ENCODE measurements at regions not wholly inside any gene's neighbourhood (a gene's known extent, or its start where the extent isn't known, plus 50 kb on each side); places are given as distances from the start of the nearest gene placed in this dataset.
A peak's percentile ranks its signal among the peaks of the same experiment; 100 is the strongest.

DNA sequence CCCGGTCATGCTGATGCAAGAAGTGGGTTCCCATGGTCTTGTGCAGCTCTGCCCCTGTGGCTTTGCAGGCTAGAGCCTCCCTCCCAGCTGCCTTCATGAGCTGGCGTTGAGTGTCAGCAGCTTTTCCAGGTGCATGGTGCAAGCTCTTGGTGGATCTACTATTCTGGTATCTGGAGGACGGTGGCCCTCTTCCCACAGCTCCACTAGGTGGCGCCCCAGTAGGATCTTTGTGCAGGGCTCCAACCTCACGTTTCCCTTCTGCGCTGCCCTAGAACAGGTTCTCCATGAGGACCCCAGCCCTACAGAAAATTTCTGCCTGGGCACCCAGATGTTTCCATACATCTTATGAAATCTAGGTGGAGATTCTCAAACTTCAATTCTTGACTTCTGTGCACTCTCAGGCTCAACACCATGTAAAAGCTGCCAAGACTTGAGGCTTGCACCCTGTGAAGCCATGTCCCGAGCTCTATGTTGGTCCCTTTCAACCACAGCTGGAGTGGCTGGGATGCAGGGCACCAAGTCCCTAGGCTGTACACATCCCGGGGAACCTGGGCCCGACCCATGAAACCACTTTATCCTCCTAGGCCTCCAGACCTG is 238.4 kb upstream of the MDFIC2 start:
- DNase-seq (peak; percentile 45 to 81), ATAC-seq (peak; percentile 91)
- intact Hi-C loops (cut with DNase I, micrococcal nuclease) = loop anchor here in 1 of 2 donors (5.0 kb wide), 1 partner anchor 1101 kb away; no protein-coding TSS in a partner anchor

DNA sequence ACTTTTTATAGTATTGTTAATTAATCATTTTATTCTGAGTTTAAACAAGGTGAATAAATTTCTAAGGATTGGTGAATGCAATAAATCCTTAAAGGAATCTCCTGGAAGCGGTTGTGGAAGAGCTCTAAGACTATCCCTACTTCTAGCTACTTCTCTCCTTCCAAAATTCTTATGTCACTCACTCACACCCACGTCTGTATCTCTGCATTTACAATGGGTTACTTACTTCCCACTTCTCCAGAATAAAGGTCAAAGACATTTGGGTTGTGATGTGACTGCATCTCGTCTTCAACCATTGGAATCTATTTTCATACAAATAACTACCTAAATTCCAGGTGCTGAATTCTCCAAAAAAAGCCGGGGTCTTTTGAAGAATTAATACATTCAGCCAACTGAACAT is 234.2 kb upstream of the MDFIC2 start:
- intact Hi-C loops (cut with DNase I, micrococcal nuclease) = no loop called here
- ATAC-seq = no peak
- no peak for DNase-seq

DNA sequence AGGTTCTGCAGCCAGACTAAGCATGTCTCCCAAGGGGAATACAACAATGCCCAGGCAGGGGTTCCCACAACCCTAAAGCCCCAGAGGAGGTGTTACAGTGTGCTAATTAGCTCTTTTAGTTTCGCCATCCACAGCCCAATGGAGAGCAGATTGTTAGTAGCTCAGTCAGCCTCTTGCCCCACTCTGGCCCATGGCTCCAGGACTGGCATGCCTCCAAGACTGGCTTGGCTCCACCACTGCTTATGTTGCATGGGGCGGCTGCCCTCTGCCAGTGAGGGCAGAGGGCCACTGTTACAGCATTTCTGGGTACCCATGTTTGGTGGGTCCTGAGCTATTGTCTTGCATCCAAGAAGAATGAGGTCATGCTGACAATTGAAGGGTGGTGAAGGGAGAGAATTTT is 231.1 kb upstream of the MDFIC2 start:
- ATAC-seq = no peak
- intact Hi-C loops (cut with DNase I, micrococcal nuclease) = no loop called here
- no peak for DNase-seq

DNA sequence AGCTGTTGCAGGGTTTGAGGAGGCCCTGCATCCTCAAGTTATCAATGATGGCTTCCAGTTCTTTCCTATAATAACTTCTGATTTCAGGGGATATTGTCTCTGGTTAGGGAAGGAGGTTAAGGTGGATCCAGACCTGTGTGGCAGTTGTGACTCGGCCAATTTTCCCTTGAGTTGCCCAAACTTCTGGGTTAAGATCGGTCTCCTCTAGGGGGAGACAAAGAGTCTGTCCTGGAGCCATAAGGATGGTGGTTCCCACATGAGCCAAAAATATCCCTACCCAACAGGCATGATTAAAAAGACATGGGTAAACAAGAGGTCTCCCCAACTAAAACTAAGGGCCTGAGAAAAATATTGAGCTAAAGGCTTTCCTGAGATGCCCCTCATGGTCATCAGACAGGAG is 227.5 kb upstream of the MDFIC2 start:
- intact Hi-C loops (cut with DNase I, micrococcal nuclease) = no loop called here
- DNase-seq (no peak), ATAC-seq (no peak)

DNA sequence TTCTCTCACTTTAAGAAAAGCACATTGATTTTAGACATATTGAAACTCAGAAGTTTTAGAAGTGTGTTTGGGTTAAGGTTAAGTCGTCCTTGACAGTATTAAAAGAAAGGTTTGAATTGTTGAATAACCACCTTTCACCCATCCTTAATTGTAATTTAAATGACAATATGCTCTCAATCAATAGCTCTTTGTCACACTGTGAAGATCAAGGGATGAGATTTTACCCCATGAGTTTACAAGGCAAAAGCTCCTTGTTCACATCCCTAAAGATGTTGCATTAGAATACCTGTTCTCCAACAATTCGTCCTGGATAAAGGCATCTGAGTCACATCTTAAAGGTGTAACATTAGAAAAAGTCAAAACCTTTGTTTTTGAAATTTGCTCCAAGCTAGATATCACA is 220.4 kb upstream of the MDFIC2 start:
- intact Hi-C loops (cut with DNase I, micrococcal nuclease) = no loop called here
- DNase-seq = no peak
- ATAC-seq = no peak

DNA sequence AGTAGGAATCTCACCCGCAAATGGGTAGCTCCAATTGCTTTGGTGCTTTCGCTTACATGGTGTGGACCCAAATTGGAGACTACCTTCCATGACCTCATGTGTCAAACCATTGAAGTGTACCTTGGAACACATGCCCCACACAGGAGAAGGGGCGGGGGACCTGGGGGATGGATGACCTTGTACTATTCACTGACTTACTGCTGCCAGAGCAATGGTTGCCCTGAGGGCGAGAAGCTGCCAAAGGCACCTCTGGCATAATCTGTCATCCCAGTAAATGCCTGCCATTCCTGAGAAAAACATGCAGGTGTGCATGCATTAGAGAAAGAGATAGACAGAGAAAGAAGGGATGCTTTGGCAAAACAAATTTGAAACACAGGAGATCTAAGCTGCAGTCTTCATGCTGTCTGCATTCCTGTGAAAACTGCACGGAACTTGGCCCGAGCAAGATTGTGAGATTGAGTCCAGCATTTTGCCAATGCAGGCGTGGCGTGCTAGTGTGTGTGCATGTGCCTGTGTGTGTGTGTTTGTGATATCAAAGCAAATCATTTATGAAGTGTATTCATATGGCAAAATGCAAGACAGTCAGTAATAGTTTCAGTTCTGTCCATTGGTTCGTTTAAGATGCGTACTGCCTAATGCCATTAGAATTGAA is 219.5 kb upstream of the MDFIC2 start:
- intact Hi-C loops (cut with DNase I, micrococcal nuclease) = no loop called here
- ATAC-seq (no peak), DNase-seq (no peak)

DNA sequence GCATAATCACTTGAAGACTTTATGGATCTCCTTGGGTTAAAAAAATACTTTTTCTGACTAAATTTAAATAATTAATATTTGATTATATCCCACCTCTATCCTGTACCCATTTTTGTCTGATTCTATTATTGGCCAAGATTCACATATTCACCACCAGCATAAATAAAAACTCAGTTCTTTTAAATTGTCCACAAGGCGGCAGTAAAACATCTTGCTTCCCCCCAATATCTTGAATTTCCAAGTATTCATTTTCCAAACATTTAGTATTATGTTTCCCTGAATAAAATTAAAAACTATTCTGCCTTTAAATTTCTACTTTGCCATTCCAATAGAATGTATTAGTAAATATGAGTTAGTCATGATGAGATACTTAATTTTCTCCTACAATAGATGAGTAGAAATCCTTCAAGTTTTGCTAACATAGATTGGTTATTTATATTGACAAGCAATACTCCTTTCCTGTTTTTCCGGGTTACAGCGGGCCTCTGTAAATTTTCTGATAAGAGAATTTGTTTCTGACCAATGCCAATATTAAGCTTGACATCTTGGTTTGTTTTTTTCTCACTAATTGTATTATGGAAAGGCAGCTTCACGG is 218.7 kb upstream of the MDFIC2 start:
- intact Hi-C loops (cut with DNase I, micrococcal nuclease) = no loop called here
- no peak for DNase-seq

DNA sequence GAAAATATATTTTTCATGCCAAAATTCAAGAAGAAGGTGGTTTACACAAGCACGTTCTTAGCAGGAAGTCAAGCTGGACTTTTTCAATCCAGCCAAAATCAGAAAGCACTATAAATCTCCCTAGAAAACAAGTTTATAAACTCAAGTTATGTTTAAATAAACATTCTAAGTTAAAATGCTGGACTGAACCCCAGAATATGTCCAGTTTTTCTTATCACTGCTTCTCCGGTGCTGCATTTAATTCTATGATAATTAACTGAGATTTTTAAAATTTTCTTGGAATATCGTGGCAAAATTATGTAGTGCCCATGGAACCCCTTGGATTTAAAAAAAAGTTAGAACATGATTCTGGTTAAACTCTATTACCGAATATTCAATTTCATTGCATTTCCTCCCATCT is 218.2 kb upstream of the MDFIC2 start:
- intact Hi-C loops (cut with DNase I, micrococcal nuclease) = no loop called here
- DNase-seq (no peak), ATAC-seq (no peak)

More for the DNA sequence above, 218.7 kb upstream of the MDFIC2 start:
- ATAC-seq = no peak

DNA sequence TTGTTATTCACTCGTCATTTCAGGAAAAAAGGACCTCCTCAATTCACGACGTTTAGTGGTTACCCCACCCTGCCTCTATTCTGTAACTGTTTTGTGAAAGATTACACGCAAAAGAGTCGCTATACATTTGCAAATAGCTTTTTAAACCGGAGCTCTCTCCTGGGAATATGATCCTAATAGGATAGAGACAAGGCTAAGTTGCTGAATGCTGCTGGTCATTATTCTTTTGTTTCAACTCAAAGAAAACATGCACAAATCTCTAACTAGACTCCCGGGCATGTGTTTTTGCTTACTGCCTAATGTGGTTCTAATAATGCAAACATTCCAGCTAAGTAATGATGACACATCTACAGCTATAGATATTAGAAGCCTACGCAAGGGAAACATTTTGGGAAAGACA is 214.6 kb upstream of the MDFIC2 start:
- intact Hi-C loops (cut with DNase I, micrococcal nuclease) = no loop called here
- no peak for ATAC-seq
- no peak for DNase-seq

DNA sequence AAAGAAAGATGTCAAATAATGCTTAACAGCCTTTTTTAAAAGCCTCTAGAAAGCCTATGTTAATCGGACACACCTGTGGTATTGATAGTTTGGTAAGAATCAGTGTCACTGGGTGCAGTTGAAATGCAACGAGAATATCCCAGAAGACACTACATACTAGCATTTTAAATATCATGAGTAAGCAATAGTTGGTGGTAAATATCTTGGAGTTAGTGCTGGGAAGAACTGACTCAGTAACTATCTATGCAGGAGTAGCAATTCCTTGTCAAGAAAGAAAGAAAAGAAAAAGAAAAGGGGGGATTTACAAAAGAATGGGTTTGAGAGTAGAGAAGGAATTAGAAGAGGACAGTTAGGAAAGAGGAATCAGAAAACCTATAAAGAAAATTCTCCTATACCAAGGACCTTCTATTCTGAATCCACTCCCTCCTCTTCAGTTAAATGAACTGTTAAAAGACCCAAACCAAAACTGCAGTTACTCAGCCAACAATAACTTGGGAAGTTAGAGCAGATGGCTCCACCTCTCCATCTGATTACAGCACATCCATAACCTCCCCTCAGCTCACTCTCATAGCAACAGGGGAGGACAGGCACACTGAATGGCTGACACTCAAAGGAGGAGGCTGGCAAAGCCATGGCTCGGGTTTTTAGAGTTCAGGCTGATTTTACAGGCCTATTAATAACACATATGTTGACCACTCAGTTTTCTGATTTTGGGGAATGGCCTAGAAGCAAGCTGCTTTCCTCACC is 207.6 kb upstream of the MDFIC2 start:
- DNase-seq = no peak
- intact Hi-C loops (cut with DNase I, micrococcal nuclease) = no loop called here
- ATAC-seq = no peak

DNA sequence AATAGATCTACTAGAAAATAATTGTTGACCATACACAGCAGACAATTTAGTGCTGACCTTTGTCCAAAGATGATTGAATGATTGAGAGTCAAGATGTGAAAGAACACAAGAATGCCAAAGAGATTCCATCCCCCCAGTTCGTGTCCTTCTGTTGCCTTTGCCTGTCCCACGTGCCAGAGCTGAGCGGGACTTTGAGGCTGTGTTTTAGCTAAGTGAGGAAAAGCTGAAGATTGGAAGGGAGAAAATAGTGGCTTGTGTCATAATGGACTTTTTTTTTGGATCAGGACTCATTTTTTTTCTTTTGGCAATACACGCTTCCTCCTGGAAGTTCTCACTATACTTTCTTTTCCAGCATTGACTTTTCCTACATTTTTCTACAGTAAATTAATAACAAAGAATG is 206.6 kb upstream of the MDFIC2 start:
- intact Hi-C loops (cut with DNase I, micrococcal nuclease) = no loop called here
- ATAC-seq (no peak), DNase-seq (no peak)

DNA sequence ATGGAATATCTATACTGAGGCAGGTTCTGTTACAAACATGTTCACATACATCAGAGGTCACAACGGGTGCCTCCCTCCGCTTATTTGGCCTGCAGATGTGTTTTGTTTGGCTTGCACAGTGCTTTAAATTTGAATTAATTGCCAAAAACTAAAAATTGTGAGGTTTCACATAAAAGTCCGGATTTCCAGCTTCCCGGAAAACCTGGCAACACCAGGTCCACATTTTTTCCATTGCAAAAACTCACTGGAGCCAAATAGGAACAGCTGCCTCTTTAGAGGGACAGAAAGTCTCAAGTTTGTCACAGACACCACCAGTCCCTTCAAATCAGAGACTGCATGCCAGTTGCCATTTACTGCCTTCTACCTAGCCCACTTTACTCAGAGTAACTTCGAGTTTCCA is 205.9 kb upstream of the MDFIC2 start:
- intact Hi-C loops (cut with DNase I, micrococcal nuclease) = no loop called here
- ATAC-seq = no peak
- DNase-seq = no peak

DNA sequence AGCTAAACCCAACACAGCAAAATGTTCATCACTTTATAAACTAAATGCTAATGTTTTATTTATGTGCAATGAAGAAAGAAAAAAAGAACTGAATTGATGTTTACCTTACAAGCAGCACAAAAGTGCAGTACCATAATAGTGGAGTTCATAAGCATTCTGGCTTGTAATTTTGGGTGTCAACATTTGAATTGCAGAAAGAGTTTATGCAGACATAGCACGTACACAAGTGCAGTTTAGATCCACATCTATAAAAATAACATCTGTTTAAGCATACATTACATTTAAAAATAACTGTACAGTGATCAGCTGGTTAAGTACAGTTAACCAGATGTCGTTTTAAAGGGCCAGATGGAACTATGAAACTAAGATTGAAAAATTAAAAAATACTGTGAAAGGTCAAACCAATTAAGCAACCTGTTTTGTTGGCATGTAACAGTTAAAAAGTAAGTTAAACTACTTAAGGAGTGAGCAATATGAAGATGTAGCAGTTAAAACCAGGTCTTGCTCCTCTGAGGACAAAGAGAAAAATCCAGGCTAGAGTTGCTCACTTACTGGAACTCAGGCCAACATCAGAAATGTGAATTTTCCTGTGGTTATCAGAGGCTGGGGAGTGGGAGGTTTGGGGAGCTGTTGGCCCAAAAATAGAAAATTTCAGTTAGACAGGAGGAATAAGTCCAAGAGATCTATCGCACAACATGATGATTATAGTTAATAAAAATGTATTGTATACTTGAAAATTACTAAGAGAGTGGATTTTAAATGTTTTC is 204.9 kb upstream of the MDFIC2 start:
- ATAC-seq (no peak), DNase-seq (no peak)

DNA sequence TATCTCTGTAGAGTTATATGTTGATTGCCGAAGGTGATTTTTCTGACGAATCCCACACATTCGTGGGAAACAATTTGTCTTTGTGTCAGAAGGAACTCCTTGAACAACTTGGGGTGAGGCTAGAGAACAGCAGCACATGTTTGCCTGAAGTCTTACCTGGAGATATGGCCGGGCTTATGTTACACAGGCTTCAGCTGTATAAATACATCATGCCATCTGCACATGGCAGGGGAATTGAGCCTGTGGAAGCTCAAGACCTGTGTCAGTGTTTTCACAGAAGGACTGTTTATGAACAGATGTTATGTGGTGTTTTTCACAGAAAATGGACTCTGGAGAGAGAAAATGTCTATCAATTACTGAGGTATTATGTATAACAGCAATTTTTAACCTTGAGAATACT is 203.6 kb upstream of the MDFIC2 start:
- intact Hi-C loops (cut with DNase I, micrococcal nuclease) = no loop called here
- ATAC-seq = no peak
- DNase-seq = no peak

More for the DNA sequence above, 204.9 kb upstream of the MDFIC2 start:
- intact Hi-C loops (cut with DNase I, micrococcal nuclease) = no loop called here

DNA sequence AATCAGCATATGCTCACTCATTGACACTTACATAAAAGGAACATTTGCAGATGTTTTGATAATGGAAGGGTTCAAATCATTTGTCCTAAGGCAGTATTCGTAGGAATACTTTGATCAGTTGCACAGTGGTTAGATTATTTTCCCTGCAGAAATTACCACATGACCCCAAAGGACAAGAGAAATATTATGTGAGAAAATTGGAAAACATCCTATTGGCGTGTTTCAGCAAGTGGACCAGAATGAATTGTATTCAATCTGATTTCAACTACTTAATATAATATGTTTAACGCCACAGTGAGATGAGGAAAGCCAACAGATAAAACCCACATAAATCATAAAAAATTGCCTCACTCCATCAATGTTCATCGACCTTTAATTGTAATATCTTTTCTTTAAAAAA is 195.0 kb upstream of the MDFIC2 start:
- intact Hi-C loops (cut with DNase I, micrococcal nuclease) = no loop called here
- ATAC-seq (no peak), DNase-seq (no peak)

DNA sequence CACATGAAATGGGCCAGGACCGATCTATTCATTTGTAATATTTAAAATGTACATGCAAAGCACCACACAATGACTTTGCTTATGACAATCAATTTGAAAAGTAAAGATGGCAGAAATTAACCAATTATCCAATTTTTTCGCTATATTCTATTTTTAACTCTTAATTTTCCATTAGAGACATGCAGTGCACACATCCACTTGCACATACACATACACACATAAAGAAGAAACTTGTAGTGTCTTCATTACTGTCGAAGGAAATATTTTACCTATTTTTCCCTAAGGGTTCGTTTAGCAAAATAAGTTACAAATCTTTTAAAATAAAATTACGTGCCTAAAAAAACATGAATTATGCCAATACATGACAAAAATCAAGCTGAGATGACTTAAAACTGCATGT is 194.3 kb upstream of the MDFIC2 start:
- DNase-seq (no peak), ATAC-seq (no peak)
- intact Hi-C loops (cut with DNase I, micrococcal nuclease) = no loop called here

DNA sequence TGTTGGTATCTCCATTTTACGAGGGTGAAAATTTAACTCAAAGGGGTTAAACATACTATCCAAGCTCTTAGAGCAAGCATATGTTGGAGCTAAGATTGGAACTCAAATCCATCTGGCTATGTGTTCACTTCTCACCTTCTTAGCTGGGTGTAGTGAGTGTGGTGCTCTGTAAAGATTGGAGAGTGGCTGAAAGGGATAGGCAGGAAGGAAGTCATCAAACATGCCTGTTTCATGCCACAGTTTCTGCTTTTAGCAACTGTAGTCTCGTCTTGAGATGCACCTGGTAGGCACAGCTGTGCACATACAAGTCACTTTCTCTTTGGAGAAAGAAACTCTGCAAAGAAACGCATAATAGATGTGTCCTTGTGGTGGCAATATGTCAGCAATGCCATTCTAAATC is 189.1 kb upstream of the MDFIC2 start:
- no peak for ATAC-seq
- intact Hi-C loops (cut with DNase I, micrococcal nuclease) = no loop called here
- no peak for DNase-seq

DNA sequence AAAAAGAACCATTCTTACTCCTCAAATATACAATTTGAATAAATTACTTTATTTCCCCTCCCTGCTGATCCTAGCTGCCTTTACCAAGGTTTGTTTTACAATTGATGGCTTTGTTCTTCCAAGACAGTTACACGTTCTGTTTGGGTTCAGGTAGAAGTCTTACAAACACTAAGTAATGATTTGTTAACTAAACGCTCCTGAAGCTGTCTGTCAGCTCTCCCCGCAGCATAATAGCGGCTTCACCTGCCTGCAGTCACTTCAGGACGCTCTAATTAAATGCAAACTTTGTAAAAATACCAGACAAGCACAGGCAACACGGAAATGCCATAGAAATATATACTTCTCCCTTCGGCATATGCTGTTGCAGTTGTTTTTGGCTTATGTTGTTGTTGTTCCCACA is 176.4 kb upstream of the MDFIC2 start:
- no peak for DNase-seq
- intact Hi-C loops (cut with DNase I, micrococcal nuclease) = no loop called here
- ATAC-seq = no peak

DNA sequence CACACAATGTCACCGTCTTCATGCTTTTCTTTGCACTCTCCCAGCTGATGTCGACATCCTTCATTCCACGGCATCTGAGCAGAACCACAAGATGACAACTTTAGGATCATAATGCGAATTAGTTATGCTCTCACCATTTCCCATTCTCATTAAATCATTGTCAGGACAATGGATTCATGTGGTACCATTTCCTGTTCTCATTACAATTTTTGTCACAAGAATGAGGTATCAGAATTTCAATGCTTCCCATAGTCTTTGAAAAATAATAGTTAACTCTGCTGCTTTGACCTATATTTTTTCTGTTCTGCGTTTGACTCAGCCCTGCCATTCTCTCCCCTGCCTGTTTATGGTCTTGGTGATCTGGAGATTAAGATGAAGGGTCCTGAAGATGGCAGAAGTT is 175.7 kb upstream of the MDFIC2 start:
- intact Hi-C loops (cut with DNase I, micrococcal nuclease) = no loop called here
- DNase-seq (no peak), ATAC-seq (no peak)
